K562 (cell line): ENCODE measurements at regions not wholly inside any gene's neighbourhood (a gene's known extent, or its start where the extent isn't known, plus 50 kb on each side); places are given as distances from the start of the nearest gene placed in this dataset.

ENCODE experiments used
- ATAC-seq: fragments of 200-7000 bp; cut with Tn5 transposase; 3 replicates; pipeline ENCODE4 v1.9.1; 2020; ENCODE audit warnings: moderate library complexity
- BruUV-seq: library from RNA; stranded (reverse); fragments of 400-500 nt; replicated peaks from 2 replicates; lab custom pipeline; 2021; lab: Mats Ljungman, UMichigan
- CTCF ChIA-PET: fragments of 300-600 bp; formaldehyde crosslinking; extraction: SDS; loops from one replicate; lab custom pipeline; 2021; ENCODE audit warnings: low intra/inter-chr PET ratio; lab: Yijun Ruan, JAX
- POLR2A ChIA-PET: fragments of 300-600, 350-650 bp; sonication (Branson Sonifier 250); formaldehyde crosslinking; extraction: SDS; loops from one replicate; lab custom pipeline; 2021; ENCODE audit warnings: antibody characterized with exemption, inconsistent platforms; lab: Yijun Ruan, JAX
- DNase-seq, 4 experiments: peaks; one replicate each; pipeline versions ENCODE4 v3.0.0 to v3.0.0-alpha.2; 2011 to 2018; ENCODE audit warnings: low spot score in 3 of 4, mixed read lengths in 3 of 4; ENCODE audit errors: extremely low read depth in 1 of 4
- FAIRE-seq: peaks from 2 replicates; lab custom pipeline; 2011; peaks lifted over from hg19 to GRCh38; lab: Jason Lieb, UNC
- H2AFZ ChIP-seq: 2 replicates; pipeline ENCODE4 v1.6.0; 2011; ENCODE audit warnings: low read depth, low read length, control low read depth, inconsistent platforms
- H3K27ac ChIP-seq: fragments of 200-600 bp; 3 replicates; pipeline ENCODE4 v1.8.0; 2011; ENCODE audit warnings: low read depth, mild to moderate bottlenecking, control low read depth, inconsistent platforms, low read length, moderate library complexity, mixed read lengths; ENCODE audit errors: extremely low read depth
- H3K27me3 ChIP-seq, 2 experiments: fragments of 300-600 bp in 1 of 2; 2 replicates in 1 of 2; 3 replicates in 1 of 2; pipeline versions ENCODE4 v1.6.0 to v1.8.0; 2011; ENCODE audit warnings: inconsistent platforms in 2 of 2, low read length in 2 of 2, mild to moderate bottlenecking in 1 of 2, mixed read lengths in 1 of 2, moderate library complexity in 1 of 2; ENCODE audit not compliant: control insufficient read depth in 2 of 2, insufficient read depth in 2 of 2
- H3K36me3 ChIP-seq: fragments of 300-600 bp; 3 replicates; pipeline ENCODE4 v1.8.0; 2011; ENCODE audit warnings: mild to moderate bottlenecking, low read length, inconsistent platforms; ENCODE audit not compliant: control insufficient read depth, insufficient read depth
- H3K4me1 ChIP-seq, 2 experiments: fragments of 200-600 bp in 1 of 2; replicated peaks in 1 of 2; 2 replicates in 1 of 2; 3 replicates in 1 of 2; pipeline versions ENCODE4 v1.5.1 to v1.8.0; 2011; ENCODE audit warnings: inconsistent platforms in 2 of 2, low read length in 2 of 2, mild to moderate bottlenecking in 1 of 2, mixed read lengths in 1 of 2, moderate library complexity in 1 of 2; ENCODE audit not compliant: control insufficient read depth in 2 of 2, insufficient read depth in 2 of 2
- H3K4me2 ChIP-seq: 2 replicates; pipeline ENCODE4 v1.6.1; 2011; ENCODE audit warnings: low read length, control low read depth, inconsistent platforms, mixed read lengths; ENCODE audit not compliant: insufficient read depth
- H3K4me3 ChIP-seq: fragments of 200-600 bp; sonication (generic), shearing (Covaris generic); 2 replicates; pipeline ENCODE4 v1.5.1; 2016; ENCODE audit warnings: control low read depth, inconsistent platforms
- H3K79me2 ChIP-seq: fragments of 200-600 bp; 3 replicates; pipeline ENCODE4 v1.8.0; 2011; ENCODE audit warnings: low read length, inconsistent platforms; ENCODE audit not compliant: control insufficient read depth, insufficient read depth
- H3K9ac ChIP-seq, 2 experiments: 2 replicates each; pipeline versions ENCODE4 v1.6.0 to v1.6.1; 2011; ENCODE audit warnings: low read depth in 2 of 2, low read length in 2 of 2, control low read depth in 1 of 2, inconsistent platforms in 1 of 2, mild to moderate bottlenecking in 1 of 2, mixed read lengths in 1 of 2; ENCODE audit not compliant: insufficient read depth in 1 of 2
- H3K9me1 ChIP-seq: one replicate; pipeline ENCODE4 v1.6.0; 2011; ENCODE audit warnings: inconsistent platforms, mild to moderate bottlenecking, low read length, moderate library complexity; ENCODE audit not compliant: control insufficient read depth, insufficient read depth
- H3K9me3 ChIP-seq: replicated peaks from 2 replicates; pipeline ENCODE4 v1.5.1; 2011; ENCODE audit warnings: low read depth, low read length, inconsistent platforms; ENCODE audit not compliant: control insufficient read depth, insufficient read depth
- H4K20me1 ChIP-seq: replicated peaks from 2 replicates; pipeline ENCODE4 v1.6.1; 2011; ENCODE audit warnings: low read length, inconsistent platforms, mixed read lengths; ENCODE audit not compliant: control insufficient read depth, insufficient read depth
- CREB1 ChIP-seq, 2 experiments: sonication (generic) in 1 of 2; formaldehyde crosslinking in 1 of 2; IDR thresholded peaks; 2 replicates each; pipeline versions ENCODE4 v1.6.1 to v1.8.0; 2012 to 2022; ENCODE audit warnings: inconsistent platforms in 1 of 2, mild to moderate bottlenecking in 1 of 2, missing genetic modification reagents in 1 of 2, moderate library complexity in 1 of 2
- FOXJ3 ChIP-seq: sonication (generic); formaldehyde crosslinking; IDR thresholded peaks from 2 replicates; pipeline ENCODE4 v1.4.0; 2020; ENCODE audit warnings: mild to moderate bottlenecking, missing genetic modification reagents
- ILF3 ChIP-seq: fragments of 450-650 bp; IDR thresholded peaks from 2 replicates; pipeline ENCODE4 v1.6.1; 2018; ENCODE audit warnings: antibody characterized with exemption, mild to moderate bottlenecking, moderate library complexity, borderline replicate concordance
- MEF2A ChIP-seq: IDR thresholded peaks from 2 replicates; pipeline ENCODE4 v1.6.1; 2011; ENCODE audit warnings: low read depth, mild to moderate bottlenecking, low read length, moderate library complexity; ENCODE audit not compliant: control insufficient read depth
- NONO ChIP-seq, 2 experiments: fragments of 200-400 bp in 1 of 2; fragments of 450-650 bp in 1 of 2; formaldehyde crosslinking in 1 of 2; IDR thresholded peaks; 2 replicates each; pipeline ENCODE4 v1.6.1; 2017; ENCODE audit warnings: low read depth in 2 of 2, mild to moderate bottlenecking in 2 of 2, moderate library complexity in 2 of 2, low read length in 1 of 2
- NR3C1 ChIP-seq: sonication (generic); formaldehyde crosslinking; IDR thresholded peaks from 2 replicates; pipeline ENCODE4 v1.8.1; 2022; ENCODE audit warnings: missing genetic modification reagents
- RNF219 ChIP-seq: fragments of 250-450 bp; sonication (Bioruptor Pico); IDR thresholded peaks from 2 replicates; pipeline ENCODE4 v1.5.0; 2022; ENCODE audit warnings: mild to moderate bottlenecking
- SAFB ChIP-seq: fragments of 200-400 bp; formaldehyde crosslinking; IDR thresholded peaks from 2 replicates; pipeline ENCODE4 v1.6.1; 2017; ENCODE audit warnings: low read depth, low read length, borderline replicate concordance
- SMC3 ChIP-seq: conservative IDR thresholded peaks from 2 replicates; pipeline ENCODE4 v1.6.1; 2011; ENCODE audit warnings: low read depth, low read length, improper control_type of control experiment; ENCODE audit not compliant: insufficient read depth
- TAF1 ChIP-seq: IDR thresholded peaks from 2 replicates; pipeline ENCODE4 v1.6.1; 2011; ENCODE audit warnings: mild to moderate bottlenecking, low read length, moderate library complexity; ENCODE audit not compliant: insufficient read depth, control insufficient read depth, severe bottlenecking; ENCODE audit errors: extremely low read depth
- TCF7L2 ChIP-seq: fragments of 150-350 bp; IDR thresholded peaks from 2 replicates; pipeline ENCODE4 v1.6.1; 2016; ENCODE audit warnings: low read depth, mild to moderate bottlenecking, low read length, moderate library complexity
- TFAM ChIP-seq: fragments of 250-450 bp; sonication (Bioruptor Pico); conservative IDR thresholded peaks from 2 replicates; pipeline ENCODE4 v1.5.0; 2021; ENCODE audit warnings: mild to moderate bottlenecking, moderate library complexity
- ZNF124 ChIP-seq: sonication (generic); formaldehyde crosslinking; IDR thresholded peaks from 2 replicates; pipeline ENCODE4 v1.8.1; 2022; ENCODE audit warnings: missing genetic modification reagents
- ZNF140 ChIP-seq: fragments of 250-450 bp; sonication (Bioruptor Pico); IDR thresholded peaks from 2 replicates; pipeline ENCODE4 v1.8.0; 2021; ENCODE audit warnings: moderate library complexity, mild to moderate bottlenecking, inconsistent platforms
- ZNF239 ChIP-seq: fragments of 250-450 bp; sonication (Bioruptor Pico); IDR thresholded peaks from 2 replicates; pipeline ENCODE4 v1.4.0; 2020; ENCODE audit warnings: mild to moderate bottlenecking
- WGBS: fragments of 100-300 bp; shearing (Covaris generic); methylation state at CpG from one replicate; pipeline ENCODE4 v1.1.6; 2016; ENCODE audit warnings: low coverage, mixed read lengths; ENCODE audit not compliant: insufficient coverage; ENCODE audit errors: missing lambda C conversion rate; 5-methylcytosine and 5-hydroxymethylcytosine counted together
- in situ Hi-C: fragments of 300-500 bp; cut with MboI; formaldehyde crosslinking; loops from 4 replicates; pipeline ENCODE4 v1.15.0; 2018; ENCODE audit warnings: inconsistent platforms, mixed read lengths
- intact Hi-C: fragments of 100-400 bp; cut with micrococcal nuclease; formaldehyde crosslinking; loops from 2 replicates; pipeline ENCODE4 v1.14.2; 2022
- TF ChIP-seq, protein P1 (sequence below): fragments of 250-450 bp; sonication (Bioruptor Pico); IDR thresholded peaks from 2 replicates; pipeline ENCODE4 v1.4.0; 2020; ENCODE audit warnings: borderline replicate concordance

DNA sequence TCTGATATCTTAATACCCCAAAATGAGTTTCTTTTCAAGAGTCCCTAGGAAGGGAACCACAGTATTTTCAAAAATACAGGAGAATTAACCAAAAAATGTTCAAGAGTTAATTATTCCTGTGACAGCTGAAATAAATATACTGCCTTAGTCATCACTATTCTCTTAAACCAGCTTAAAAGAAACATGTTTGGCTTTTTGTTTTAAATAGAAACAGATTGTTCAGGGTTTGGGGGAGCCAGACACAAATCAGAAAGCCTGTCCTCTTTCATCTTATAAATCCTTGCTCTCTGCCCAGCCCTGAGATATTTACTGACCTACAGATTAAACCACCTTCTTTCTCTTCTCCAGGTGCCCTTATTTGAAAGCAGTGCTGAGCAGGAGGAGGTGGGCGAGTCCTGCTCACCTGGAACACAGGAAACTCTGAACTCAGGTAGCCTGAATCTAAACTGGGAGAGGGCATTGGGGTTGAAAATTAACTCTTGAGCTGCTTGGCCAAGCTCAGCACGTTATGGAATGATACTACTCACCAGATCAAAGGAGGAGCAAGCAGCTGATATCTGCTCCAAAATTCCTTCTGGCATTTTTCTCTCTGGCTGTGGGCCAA, 84.1 kb upstream of the SPRED1 start (continued):
- TF ChIP-seq, protein P1, sequence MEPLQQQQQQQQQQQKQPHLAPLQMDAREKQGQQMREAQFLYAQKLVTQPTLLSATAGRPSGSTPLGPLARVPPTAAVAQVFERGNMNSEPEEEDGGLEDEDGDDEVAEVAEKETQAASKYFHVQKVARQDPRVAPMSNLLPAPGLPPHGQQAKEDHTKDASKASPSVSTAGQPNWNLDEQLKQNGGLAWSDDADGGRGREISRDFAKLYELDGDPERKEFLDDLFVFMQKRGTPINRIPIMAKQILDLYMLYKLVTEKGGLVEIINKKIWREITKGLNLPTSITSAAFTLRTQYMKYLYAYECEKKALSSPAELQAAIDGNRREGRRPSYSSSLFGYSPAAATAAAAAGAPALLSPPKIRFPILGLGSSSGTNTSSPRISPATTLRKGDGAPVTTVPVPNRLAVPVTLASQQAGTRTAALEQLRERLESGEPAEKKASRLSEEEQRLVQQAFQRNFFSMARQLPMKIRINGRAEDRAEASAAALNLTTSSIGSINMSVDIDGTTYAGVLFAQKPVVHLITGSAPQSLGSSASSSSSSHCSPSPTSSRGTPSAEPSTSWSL: no peak
- TF ChIP-seq SAFB: no peak
- TF ChIP-seq, all 486 proteins: peak for 0

DNA sequence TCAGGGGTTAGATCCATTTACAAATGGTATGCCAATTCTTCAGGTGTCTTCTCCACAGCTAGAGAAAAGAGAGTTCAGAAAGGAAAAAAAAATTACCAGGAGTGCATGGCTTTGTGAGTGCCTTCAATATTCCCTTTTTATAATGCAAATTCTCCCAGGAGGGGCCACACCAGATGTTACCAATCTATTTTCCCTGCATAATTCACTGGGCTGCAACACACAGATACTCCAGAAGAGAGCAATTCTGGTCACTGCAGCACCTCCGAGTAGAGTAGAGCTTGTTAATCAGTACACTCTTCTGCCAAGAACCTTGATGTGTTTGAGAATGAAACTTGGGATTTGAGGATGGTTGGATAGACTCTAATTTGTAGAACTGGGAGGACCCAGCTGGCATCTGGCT, 80.7 kb upstream of the SPRED1 start:
- no TSS peak for BruUV-seq
- H3K9me3 ChIP-seq: no peaks in the 10 kb centered on the region
- H3K27ac ChIP-seq: no peak overlapping the region
- FAIRE-seq (no peak), DNase-seq (no peak), ATAC-seq (no peak)
- in situ Hi-C loops: no loop called here
- H3K4me1 ChIP-seq: no peaks in the 10 kb centered on the region
- H3K9ac ChIP-seq: no peak overlapping the region
- CTCF ChIA-PET: no interaction called here
- no peak overlapping the region for H3K4me3 ChIP-seq
- H4K20me1 ChIP-seq: no peaks in the 10 kb centered on the region
- H3K79me2 ChIP-seq: no peaks in the 10 kb centered on the region
- H2AFZ ChIP-seq: no peak overlapping the region
- H3K9me1 ChIP-seq: no peaks in the 10 kb centered on the region
- TF ChIP-seq TAF1: no peak
- no peak for TF ChIP-seq FOXJ3 (CRISPR knock-in tag)
- no peak for TF ChIP-seq CREB1 (IDR thresholded peaks at IDR 0.05)
- TF ChIP-seq CREB1 (CRISPR knock-in tag; IDR thresholded peaks at IDR 0.05): no peak
- TF ChIP-seq SMC3: no peak
- no peak for TF ChIP-seq RNF219
- TF ChIP-seq NONO (IDR thresholded peaks at IDR 0.05; ENCODE audit: low read depth in 2 of 2, low read length in 1 of 2): no peak
- TF ChIP-seq ZNF239 (CRISPR knock-in tag): no peak
- no peak for TF ChIP-seq MEF2A
- no peak for TF ChIP-seq ILF3
- no peak for TF ChIP-seq NR3C1 (CRISPR knock-in tag)
- no peak for TF ChIP-seq ZNF124 (CRISPR knock-in tag)
- TF ChIP-seq TFAM (CRISPR knock-in tag): no peak
- TF ChIP-seq TCF7L2: no peak
- TF ChIP-seq ZNF140 (CRISPR knock-in tag): no peak
- TF ChIP-seq, all 486 proteins: peak for 0
- 0% methylated on average over 1 of the region's 1 CpG for WGBS
- POLR2A ChIA-PET: no interaction called here
- H3K4me2 ChIP-seq: no peak overlapping the region
- no peaks in the 10 kb centered on the region for H3K36me3 ChIP-seq
- intact Hi-C loops: no loop called here
- no peaks in the 10 kb centered on the region for H3K27me3 ChIP-seq
